ENCODE measurements at regions not wholly inside any gene's neighbourhood (a gene's known extent, or its start where the extent isn't known, plus 50 kb on each side); places are given as distances from the start of the nearest gene placed in this dataset.
"Not testable (repeated sequence)": the region's sequence is repeated elsewhere in the genome, so short reads cannot be mapped to it uniquely, and the experiment has no call there.

- not testable (repeated sequence) for DNase-seq (ENCODE audit: low read depth in 2 of 2)
Observed at GRCh38 chr7:149930374-149931068, 56.8 kb downstream of the ATP6V0E2 start.

DNA sequence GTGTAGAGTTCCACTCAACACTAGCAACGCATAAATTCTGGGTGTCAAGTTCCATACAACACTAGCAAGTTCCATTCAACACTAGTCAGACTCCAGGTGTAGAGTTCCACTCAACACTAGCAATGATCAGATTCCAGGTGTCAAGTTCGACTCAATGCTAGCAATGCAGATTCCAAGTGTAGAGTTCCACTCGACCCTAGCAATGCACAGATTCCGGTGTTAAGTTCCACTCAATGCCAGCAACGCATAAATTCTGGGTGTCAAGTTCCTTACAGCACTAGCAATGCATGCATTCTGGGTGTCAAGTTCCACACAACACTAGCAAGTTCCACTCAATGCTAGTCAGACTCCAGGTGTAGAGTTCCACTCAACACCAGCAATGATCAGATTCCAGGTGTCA lies 60.0 kb downstream of the ATP6V0E2 start:
- DNase-seq (ENCODE audit: low read depth in 2 of 2), result not testable (repeated sequence)

GRCh38 chr7:149947346-149947745 lies 73.6 kb downstream of the ATP6V0E2 start:
- DNase-seq (ENCODE audit: low read depth in 2 of 2), result not testable (repeated sequence)

GRCh38 chr7:149948444-149948843 lies 74.7 kb downstream of the ATP6V0E2 start:
- DNase-seq (ENCODE audit: low read depth in 2 of 2), result not testable (repeated sequence)

GRCh38 chr7:149949863-149950577 lies 76.3 kb downstream of the ATP6V0E2 start:
- DNase-seq (ENCODE audit: low read depth in 2 of 2), result not testable (repeated sequence)

GRCh38 chr7:149950578-149950924 lies 76.8 kb downstream of the ATP6V0E2 start:
- not testable (repeated sequence) for DNase-seq (ENCODE audit: low read depth in 2 of 2)

DNA sequence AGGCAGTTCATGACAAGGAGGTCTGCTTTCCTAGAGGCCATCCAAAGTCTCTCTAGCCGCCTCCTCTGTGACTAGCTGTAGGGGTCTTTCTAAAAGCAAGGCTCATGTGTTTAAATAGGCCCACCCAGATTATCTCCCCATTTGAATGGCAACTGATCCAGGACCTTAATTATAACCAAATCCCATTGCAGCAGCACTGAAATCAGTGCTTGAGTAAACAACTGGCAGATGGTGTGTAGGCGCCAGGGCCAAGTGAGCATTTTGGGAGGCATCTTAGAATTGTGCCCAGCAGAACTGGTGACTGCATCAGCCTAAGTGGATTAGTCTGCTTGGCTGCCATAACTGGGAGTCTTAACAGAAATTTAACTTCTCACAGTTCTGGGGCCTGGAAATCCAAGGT lies 77.8 kb downstream of the ATP6V0E2 start:
- DNase-seq (ENCODE audit: low read depth in 2 of 2), result not testable (repeated sequence)

- not testable (repeated sequence) for DNase-seq (ENCODE audit: low read depth in 2 of 2)
Observed at GRCh38 chr7:149958880-149959279, 85.1 kb downstream of the ATP6V0E2 start.

GRCh38 chr7:149960863-149961262 lies 87.1 kb downstream of the ATP6V0E2 start:
- DNase-seq (ENCODE audit: low read depth in 2 of 2), result not testable (repeated sequence)

DNA sequence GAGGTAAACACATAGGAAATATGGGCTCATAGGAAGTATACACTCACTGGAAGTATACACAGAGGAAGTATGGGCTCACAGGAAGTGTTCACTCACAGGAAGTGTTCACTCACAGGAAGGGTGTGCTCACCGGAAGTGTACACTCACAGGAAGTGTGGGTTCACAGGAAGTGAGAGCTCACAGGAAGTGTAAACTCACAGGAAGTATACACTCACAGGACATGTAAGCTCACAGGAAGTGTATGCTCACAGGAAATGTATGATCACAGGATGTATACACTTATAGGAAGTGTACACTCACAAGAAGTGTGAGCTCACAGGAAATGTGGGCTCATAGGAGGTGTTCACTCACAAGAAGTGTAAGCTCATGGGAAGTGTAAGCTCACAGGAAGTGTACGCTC lies 88.1 kb downstream of the ATP6V0E2 start:
- not testable (repeated sequence) for DNase-seq (ENCODE audit: low read depth in 2 of 2)

- not testable (repeated sequence) for DNase-seq (ENCODE audit: low read depth in 2 of 2)
Observed at GRCh38 chr7:149962685-149963319, 89.0 kb downstream of the ATP6V0E2 start.

GRCh38 chr7:149963985-149964384 lies 90.2 kb downstream of the ATP6V0E2 start:
- DNase-seq (ENCODE audit: low read depth in 2 of 2), result not testable (repeated sequence)

DNA sequence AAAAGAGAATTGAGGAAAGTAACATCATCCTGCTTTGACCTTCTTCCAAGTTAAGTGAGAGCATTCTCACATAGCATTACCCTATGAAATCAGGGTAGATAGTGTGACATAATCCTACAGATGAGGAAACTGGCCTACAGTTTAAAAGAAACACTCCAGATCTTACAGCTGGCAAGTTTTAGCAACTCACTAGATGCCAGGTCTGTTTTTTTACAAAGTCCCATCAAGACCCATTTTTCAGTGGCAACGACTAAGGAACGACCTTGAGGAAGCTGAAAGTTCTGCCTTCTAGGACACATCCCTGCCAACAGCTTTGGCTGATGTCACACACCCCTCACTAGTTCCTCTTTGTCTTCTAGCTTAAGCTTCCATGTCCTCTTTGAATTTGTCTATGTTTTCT lies 92.7 kb downstream of the ATP6V0E2 start:
- DNase-seq (ENCODE audit: low read depth in 2 of 2), result not testable (repeated sequence)

DNA sequence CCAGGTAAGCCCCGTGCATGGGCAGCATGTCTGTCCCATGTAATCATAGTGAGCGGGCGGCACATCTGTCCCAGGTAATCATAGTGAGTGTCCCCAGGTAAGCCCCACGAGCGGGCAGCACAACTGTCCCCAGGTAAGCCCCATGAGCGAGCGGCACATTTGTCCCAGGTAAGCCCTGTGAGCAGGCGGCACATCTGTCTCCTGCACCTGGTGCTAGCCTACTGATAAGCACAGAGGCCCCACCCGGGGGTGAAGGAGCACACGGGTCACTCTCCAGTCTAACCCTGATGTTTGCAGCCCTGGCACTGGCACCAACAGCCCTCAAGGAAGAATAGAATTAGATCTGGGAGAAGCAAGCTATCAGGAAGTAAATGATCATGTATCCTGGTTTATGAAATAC lies 99.2 kb downstream of the ATP6V0E2 start:
- not testable (repeated sequence) for DNase-seq (ENCODE audit: low read depth in 2 of 2)

- DNase-seq (ENCODE audit: low read depth in 2 of 2), result not testable (repeated sequence)
Observed at GRCh38 chr7:149973681-149974080, 99.9 kb downstream of the ATP6V0E2 start.

DNA sequence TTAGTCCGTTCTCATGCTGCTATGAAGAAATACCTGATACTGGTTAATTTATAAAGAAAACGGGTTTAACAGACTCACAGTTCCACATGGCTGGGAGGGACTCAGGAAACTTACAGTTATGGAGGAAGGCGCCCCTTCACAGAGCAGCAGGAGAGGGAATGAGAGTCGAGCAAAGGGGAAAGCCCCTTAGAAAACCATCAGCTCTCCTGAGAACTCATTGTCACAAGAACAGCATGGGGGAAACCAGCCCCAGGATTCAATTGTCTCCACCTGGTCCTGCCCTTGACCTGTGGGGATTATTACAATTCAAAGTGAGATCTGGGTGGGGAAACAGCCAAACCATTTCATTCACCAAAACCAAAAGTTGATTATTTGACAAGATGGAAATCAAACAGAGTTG lies 101.8 kb downstream of the ATP6V0E2 start:
- DNase-seq (ENCODE audit: low read depth in 2 of 2), result not testable (repeated sequence)

- not testable (repeated sequence) for DNase-seq (ENCODE audit: low read depth in 2 of 2)
Observed at GRCh38 chr7:149978537-149978936, 104.8 kb downstream of the ATP6V0E2 start.

- DNase-seq (ENCODE audit: low read depth in 2 of 2), result not testable (repeated sequence)
Observed at GRCh38 chr7:149978944-149979343, 105.2 kb downstream of the ATP6V0E2 start.

GRCh38 chr7:149982537-149983112 lies 108.9 kb downstream of the ATP6V0E2 start:
- not testable (repeated sequence) for DNase-seq (ENCODE audit: low read depth in 2 of 2)

- not testable (repeated sequence) for DNase-seq (ENCODE audit: low read depth in 2 of 2)
Observed at GRCh38 chr7:149986866-149987265, 113.1 kb downstream of the ATP6V0E2 start.

DNA sequence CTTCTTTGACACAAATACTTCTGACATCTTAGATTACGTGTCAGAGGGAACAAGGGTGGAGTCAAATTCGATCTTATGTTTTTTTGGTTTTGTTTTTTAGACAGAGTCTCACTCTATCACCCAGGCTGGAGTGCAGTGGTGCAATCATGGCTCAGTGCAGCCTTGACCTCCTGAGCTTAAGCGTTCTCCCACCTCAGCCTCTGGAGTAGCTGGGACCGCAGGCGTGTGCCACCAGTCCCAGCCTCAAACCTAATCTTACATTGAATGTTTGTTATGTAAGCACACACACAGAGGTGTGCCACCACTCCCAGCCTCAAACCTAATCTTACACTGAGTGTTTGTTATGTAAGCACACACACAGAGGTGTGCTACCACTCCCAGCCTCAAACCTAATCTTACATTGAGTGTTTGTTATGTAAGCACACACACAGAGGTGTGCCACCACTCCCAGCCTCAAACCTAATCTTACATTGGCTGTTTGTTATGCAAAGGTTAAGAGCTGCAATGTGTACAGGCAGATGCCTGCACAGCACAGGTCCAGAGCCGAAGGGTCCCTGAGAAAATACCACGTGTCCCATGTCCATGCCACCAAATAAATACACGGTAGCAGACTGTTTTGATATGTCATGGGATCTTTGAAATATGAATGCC lies 118.0 kb downstream of the ATP6V0E2 start:
- DNase-seq (ENCODE audit: low read depth in 2 of 2), result not testable (repeated sequence)

DNA sequence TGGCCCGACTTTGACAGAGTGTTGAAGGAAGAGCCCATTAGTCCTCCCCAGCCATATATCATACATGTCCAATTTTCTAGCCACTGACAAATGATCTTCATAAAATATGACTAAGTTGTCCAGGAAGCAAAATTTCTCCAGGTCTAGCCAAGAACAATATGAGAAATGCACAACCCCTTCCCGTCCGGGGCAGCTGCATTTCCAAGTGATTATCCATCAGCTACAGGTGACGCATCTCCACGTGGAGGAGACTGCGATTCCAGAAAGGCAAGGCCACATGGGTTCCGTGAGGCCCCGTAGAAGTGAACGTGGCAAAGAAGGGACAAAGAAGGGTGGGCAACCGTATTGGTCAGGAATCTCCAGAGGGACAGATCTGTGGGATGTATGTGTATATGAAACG lies 118.6 kb downstream of the ATP6V0E2 start:
- not testable (repeated sequence) for DNase-seq (ENCODE audit: low read depth in 2 of 2)
